Caco-2 (cell line): ENCODE measurements at regions not wholly inside any gene's neighbourhood (a gene's known extent, or its start where the extent isn't known, plus 50 kb on each side); places are given as distances from the start of the nearest gene placed in this dataset.

Source experiments
- BruUV-seq: library from RNA; stranded (reverse); fragments of 400-500 nt; replicated peaks from 2 replicates; lab custom pipeline; 2021; lab: Mats Ljungman, UMichigan
- CTCF ChIA-PET: fragments of 300-600 bp; sonication (Branson Sonifier 250); formaldehyde crosslinking; loops from one replicate; lab custom pipeline; 2022; ENCODE audit warnings: antibody characterized with exemption; lab: Charles Lee
- POLR2A ChIA-PET: fragments of 300-600 bp; sonication (Branson Sonifier 250); formaldehyde crosslinking; loops from one replicate; lab custom pipeline; 2022; ENCODE audit warnings: antibody characterized with exemption; lab: Charles Lee
- DNase-seq, 2 experiments: peaks; one replicate each; pipeline versions ENCODE4 v3.0.0 to v3.0.0-alpha.2; 2020 to 2022
- H3K27me3 ChIP-seq: replicated peaks from 2 replicates; pipeline ENCODE4 v1.6.0; 2011; ENCODE audit warnings: low read length; ENCODE audit not compliant: control insufficient read depth, insufficient read depth
- H3K36me3 ChIP-seq: 2 replicates; pipeline ENCODE4 v1.5.1; 2011; ENCODE audit warnings: low read length; ENCODE audit not compliant: control insufficient read depth, insufficient read depth
- H3K4me1 ChIP-seq: fragments of 250-450 bp; sonication (Bioruptor Pico); 2 replicates; pipeline ENCODE4 v1.5.1; 2020; ENCODE audit warnings: mild to moderate bottlenecking
- H3K4me3 ChIP-seq: 2 replicates; pipeline ENCODE4 v1.5.1; 2011; ENCODE audit warnings: low read depth, mild to moderate bottlenecking, control low read depth, low read length
- H3K9me3 ChIP-seq: fragments of 250-450 bp; sonication (Bioruptor Pico); 2 replicates; pipeline ENCODE4 v1.5.1; 2020; ENCODE audit warnings: mild to moderate bottlenecking, moderate library complexity
- H3K27ac Mint-ChIP-seq: one replicate; pipeline ENCODE4 v1.8.0; 2022; ENCODE audit warnings: mixed read lengths; ENCODE audit not compliant: unreplicated experiment
- H3K27me3 Mint-ChIP-seq: one replicate; pipeline ENCODE4 v1.8.0; 2022; ENCODE audit warnings: mixed read lengths; ENCODE audit not compliant: insufficient read depth, unreplicated experiment
- H3K36me3 Mint-ChIP-seq: one replicate; pipeline ENCODE4 v1.8.0; 2022; ENCODE audit warnings: mild to moderate bottlenecking, mixed read lengths; ENCODE audit not compliant: insufficient read depth, unreplicated experiment
- H3K4me1 Mint-ChIP-seq: one replicate; pipeline ENCODE4 v1.8.0; 2022; ENCODE audit warnings: low read depth, mixed read lengths; ENCODE audit not compliant: unreplicated experiment
- H3K4me3 Mint-ChIP-seq: one replicate; pipeline ENCODE4 v1.8.0; 2022; ENCODE audit warnings: mild to moderate bottlenecking, moderate library complexity, mixed read lengths; ENCODE audit not compliant: unreplicated experiment
- H3K9me3 Mint-ChIP-seq: one replicate; pipeline ENCODE4 v1.8.0; 2022; ENCODE audit warnings: mixed read lengths; ENCODE audit not compliant: unreplicated experiment
- CTCF ChIP-seq, 2 experiments: fragments of 200-600 bp in 1 of 2; IDR thresholded peaks; 1 replicate in 1 of 2; 2 replicates in 1 of 2; pipeline versions ENCODE4 v1.5.1 to v1.8.0; 2011 to 2022; ENCODE audit warnings: antibody characterized with exemption in 1 of 2, control low read depth in 1 of 2, inconsistent platforms in 1 of 2, low read depth in 1 of 2, low read length in 1 of 2, mild to moderate bottlenecking in 1 of 2, moderate library complexity in 1 of 2; ENCODE audit not compliant: insufficient read depth in 1 of 2, severe bottlenecking in 1 of 2, unreplicated experiment in 1 of 2
- intact Hi-C: fragments of 100-400 bp; cut with micrococcal nuclease; formaldehyde crosslinking; loops from one replicate; pipeline ENCODE4 v1.10.0; 2022; ENCODE audit not compliant: unreplicated experiment

- H3K27ac Mint-ChIP-seq, result no peak overlapping the region
- Histone ChIP-seq H3K27me3 (no peaks in the 10 kb centered on the region), H3K4me3 (no peak overlapping the region), H3K36me3 (no peaks in the 10 kb centered on the region), H3K9me3 (no peaks in the 10 kb centered on the region), H3K4me1 (no peaks in the 10 kb centered on the region)
- H3K4me1 Mint-ChIP-seq, result no peaks in the 10 kb centered on the region
- POLR2A ChIA-PET, result no interaction called here
- CTCF ChIA-PET, result no interaction called here
- no peak for TF ChIP-seq CTCF (IDR thresholded peaks at IDR 0.05; ENCODE audit: insufficient read depth in 1 of 2, low read depth in 1 of 2, low read length in 1 of 2, severe bottlenecking in 1 of 2, unreplicated experiment in 1 of 2)
- peaks cover 6% of the 10 kb centered on the region for H3K27me3 Mint-ChIP-seq
- no peak for DNase-seq
- no peaks in the 10 kb centered on the region for H3K36me3 Mint-ChIP-seq
- no peaks in the 10 kb centered on the region for H3K9me3 Mint-ChIP-seq
- intact Hi-C loops, result no loop called here
- BruUV-seq, result no TSS peak
- no peak overlapping the region for H3K4me3 Mint-ChIP-seq
These were observed 598.4 kb downstream of the MBD2 start for GRCh38 chr18:53625997-53626599.

- H3K4me3 ChIP-seq, result no peak overlapping the region
- Mint-ChIP-seq H3K27ac (no peak overlapping the region), H3K36me3 (no peaks in the 10 kb centered on the region), H3K4me3 (no peak overlapping the region), H3K27me3 (no peaks in the 10 kb centered on the region), H3K4me1 (no peaks in the 10 kb centered on the region), H3K9me3 (no peaks in the 10 kb centered on the region)
- H3K9me3 ChIP-seq, result no peaks in the 10 kb centered on the region
- no peaks in the 10 kb centered on the region for H3K36me3 ChIP-seq
- H3K4me1 ChIP-seq, result no peaks in the 10 kb centered on the region
- TF ChIP-seq CTCF (IDR thresholded peaks at IDR 0.05; ENCODE audit: insufficient read depth in 1 of 2, low read depth in 1 of 2, low read length in 1 of 2, severe bottlenecking in 1 of 2, unreplicated experiment in 1 of 2), result no peak
- no peak for DNase-seq
- CTCF ChIA-PET, result no interaction called here
- POLR2A ChIA-PET, result no interaction called here
- intact Hi-C loops, result no loop called here
- no TSS peak for BruUV-seq
- no peaks in the 10 kb centered on the region for H3K27me3 ChIP-seq
These were observed 613.5 kb downstream of the MBD2 start for GRCh38 chr18:53610957-53611356.

- no TSS peak for BruUV-seq
- H3K27me3 Mint-ChIP-seq, result no peaks in the 10 kb centered on the region
- no peaks in the 10 kb centered on the region for H3K4me1 Mint-ChIP-seq
- no peak overlapping the region for H3K27ac Mint-ChIP-seq
- H3K9me3 ChIP-seq, result no peaks in the 10 kb centered on the region
- H3K36me3 Mint-ChIP-seq, result no peaks in the 10 kb centered on the region
- H3K36me3 ChIP-seq, result no peaks in the 10 kb centered on the region
- CTCF ChIA-PET, result no interaction called here
- H3K4me3 Mint-ChIP-seq, result no peak overlapping the region
- TF ChIP-seq CTCF (IDR thresholded peaks at IDR 0.05; ENCODE audit: insufficient read depth in 1 of 2, low read depth in 1 of 2, low read length in 1 of 2, severe bottlenecking in 1 of 2, unreplicated experiment in 1 of 2), result no peak
- POLR2A ChIA-PET, result no interaction called here
- H3K9me3 Mint-ChIP-seq, result no peaks in the 10 kb centered on the region
- H3K4me3 ChIP-seq, result no peak overlapping the region
- intact Hi-C loops, result no loop called here
- H3K4me1 ChIP-seq, result no peaks in the 10 kb centered on the region
- DNase-seq, result no peak
- H3K27me3 ChIP-seq, result no peaks in the 10 kb centered on the region
These were observed 617.7 kb downstream of the MBD2 start for GRCh38 chr18:53606792-53607191.
